Heart left ventricle (tissue), 16 donors: ENCODE measurements at regions not wholly inside any gene's neighbourhood (a gene's known extent, or its start where the extent isn't known, plus 50 kb on each side); places are given as distances from the start of the nearest gene placed in this dataset.

Source experiments
- ATAC-seq, 4 donors: fragments of 200-7000 bp; cut with Tn5 transposase; one replicate each; pipeline ENCODE4 v1.9.1; 2020 to 2022; ENCODE audit warnings: moderate library complexity in 4 of 4, mild to moderate bottlenecking in 3 of 4, moderate number of reproducible peaks in 1 of 4
- DNase-seq, 5 donors: peaks; one replicate each; pipeline ENCODE4 v3.0.0-alpha.2; 2020
- H3K27ac ChIP-seq, 12 donors: fragments of 200-600 bp; sonication (generic) in 4 of 12; one replicate each; pipeline versions ENCODE4 v1.5.0 to v1.8.0; 2016 to 2022; ENCODE audit warnings: mild to moderate bottlenecking in 2 of 12
- H3K27me3 ChIP-seq, 9 donors: fragments of 200-600 bp; sonication (generic) in 2 of 9; one replicate each; pipeline versions ENCODE4 v1.5.1 to v1.8.0; 2016 to 2022; ENCODE audit warnings: mild to moderate bottlenecking in 3 of 9
- H3K36me3 ChIP-seq, 9 donors: fragments of 200-600 bp; sonication (generic) in 2 of 9; one replicate each; pipeline versions ENCODE4 v1.5.0 to v1.8.0; 2018 to 2022; ENCODE audit warnings: mild to moderate bottlenecking in 2 of 9
- H3K4me1 ChIP-seq, 12 donors: fragments of 200-600 bp; sonication (generic) in 4 of 12; one replicate each; pipeline versions ENCODE4 v1.5.0 to v1.8.0; 2016 to 2022; ENCODE audit warnings: mild to moderate bottlenecking in 3 of 12
- H3K4me3 ChIP-seq, 12 donors: fragments of 200-600 bp; sonication (generic) in 4 of 12; one replicate each; pipeline versions ENCODE4 v1.5.0 to v1.8.0; 2017 to 2022; ENCODE audit warnings: mild to moderate bottlenecking in 9 of 12, moderate library complexity in 4 of 12
- H3K9me3 ChIP-seq, 12 donors: fragments of 200-600 bp; sonication (generic) in 4 of 12; one replicate each; pipeline versions ENCODE4 v1.5.0 to v1.8.0; 2016 to 2022; ENCODE audit warnings: mild to moderate bottlenecking in 1 of 12
- CTCF ChIP-seq, 12 donors: fragments of 200-600 bp; sonication (generic) in 4 of 12; IDR thresholded peaks; one replicate each; pipeline versions ENCODE4 v1.5.0 to v1.8.0; 2018 to 2022; ENCODE audit warnings: antibody characterized with exemption in 12 of 12, mild to moderate bottlenecking in 5 of 12
- POLR2A ChIP-seq, 2 donors: fragments of 450-650 bp; IDR thresholded peaks; one replicate each; pipeline ENCODE4 v1.6.1; 2017; ENCODE audit warnings: antibody characterized with exemption in 2 of 2, mild to moderate bottlenecking in 2 of 2, moderate library complexity in 2 of 2
- WGBS, 4 donors: extraction: QIAGEN DNeasy Blood & Tissue Kit in 2 of 4; methylation state at CpG; one replicate each; pipeline versions ENCODE4 v1.1.5 to v1.1.7; 2013 to 2018; 5-methylcytosine and 5-hydroxymethylcytosine counted together
- intact Hi-C, 10 donors: fragments of 100-400 bp; cut with DNase I; formaldehyde crosslinking; loops; one replicate each; pipeline versions ENCODE4 v1.11.1 to v1.14.2; 2022
- donor health status: ischemic (EF 13 %, LVEDD 7.1; RV severe dilation, severe dysfunction).
- donor health status: healthy with polysubstance abuse.
- donor health status: DM: no; HTN: yes; CAD: no.
- donor health status: DM: no; HTN: no; CAD: no.
- donor health status: ischemic (EF 25% LVEDD 6.9; RV normal size, moderate dysfunction).
- donor health status: ischemic (EF 25% LVEDD 5.7; RV mildly dilated, moderate dysfunction).
- donor health status: healthy.
- donor health status: DM: yes; HTN: yes; CAD: no.
- donor health status: ischemic (EF 35%, LVEDD 5.7; RV mildly dilated, moderate dysfunction).
- donor health status: nonischemic (EF 11% LVEDD 7.7; RV severe dilation, severe dysfunction).
- donor health status: DM: yes; HTN: yes; CAD: no.
- donor health status: PGD.
- donor health status: ischemic (EF 29% LVEDD 5.4; RV normal size, mild dysfunction).
- donor health status: nonischemic (EF 23%, LVEDD 6.1; RV moderate dilation, normal function).

GRCh38 chr13:106403280-106403679 is 132.2 kb downstream of the EFNB2 start:
- TF ChIP-seq CTCF (IDR thresholded peaks at IDR 0.05) (no peak), POLR2A (IDR thresholded peaks at IDR 0.05) (no peak)
- Histone ChIP-seq H3K4me3 (no peak overlapping the region), H3K27ac (no peak overlapping the region), H3K4me1 (no peaks in the 10 kb centered on the region), H3K27me3 (no peaks in the 10 kb centered on the region), H3K36me3 (no peaks in the 10 kb centered on the region), H3K9me3 (no peaks in the 10 kb centered on the region)
- no peak for ATAC-seq
- 84 to 89% (median 85%) methylated on average over 4 of the region's 4 CpGs for WGBS, 4 donors
- intact Hi-C loops: no loop called here
- no peak for DNase-seq

GRCh38 chr13:106402866-106403265 is 132.6 kb downstream of the EFNB2 start:
- no peak for TF ChIP-seq CTCF (IDR thresholded peaks at IDR 0.05)
- no peak for TF ChIP-seq POLR2A (IDR thresholded peaks at IDR 0.05)
- H3K4me1 ChIP-seq: no peaks in the 10 kb centered on the region
- intact Hi-C loops: no loop called here
- H3K4me3 ChIP-seq: no peak overlapping the region
- no peaks in the 10 kb centered on the region for H3K27me3 ChIP-seq
- H3K9me3 ChIP-seq: no peaks in the 10 kb centered on the region
- no peak for DNase-seq
- ATAC-seq: no peak
- no peaks in the 10 kb centered on the region for H3K36me3 ChIP-seq
- 92 to 94% (median 93%) methylated on average over 5 of the region's 5 CpGs for whole genome bisulfite sequencing, 4 donors
- H3K27ac ChIP-seq: no peak overlapping the region

- intact Hi-C loops: no loop called here
- Histone ChIP-seq H3K27me3 (no peaks in the 10 kb centered on the region), H3K4me1 (no peaks in the 10 kb centered on the region), H3K4me3 (no peak overlapping the region), H3K27ac (no peak overlapping the region), H3K9me3 (no peaks in the 10 kb centered on the region), H3K36me3 (no peaks in the 10 kb centered on the region)
- 40 to 64% (median 52%) methylated on average over 3 of the region's 3 CpGs for WGBS, 4 donors
- ATAC-seq: no peak
- no peak for DNase-seq
- TF ChIP-seq POLR2A (IDR thresholded peaks at IDR 0.05) (no peak), CTCF (IDR thresholded peaks at IDR 0.05) (no peak)
These were observed 134.4 kb downstream of the EFNB2 start for GRCh38 chr13:106401081-106401480.

- H3K36me3 ChIP-seq: no peaks in the 10 kb centered on the region
- H3K27ac ChIP-seq: no peak overlapping the region
- no peak for TF ChIP-seq POLR2A (IDR thresholded peaks at IDR 0.05)
- no peak for TF ChIP-seq CTCF (IDR thresholded peaks at IDR 0.05)
- WGBS, 4 donors: 74 to 92% (median 77%) methylated on average over 1 of the region's 1 CpG
- intact Hi-C loops: no loop called here
- no peak for ATAC-seq
- no peak overlapping the region for H3K4me3 ChIP-seq
- DNase-seq: no peak
- H3K4me1 ChIP-seq: no peaks in the 10 kb centered on the region
- no peaks in the 10 kb centered on the region for H3K9me3 ChIP-seq
- H3K27me3 ChIP-seq: no peaks in the 10 kb centered on the region
These were observed 135.2 kb downstream of the EFNB2 start for GRCh38 chr13:106400289-106400688.
